Esophagus muscularis mucosa (tissue), 4 donors: ENCODE measurements at regions not wholly inside any gene's neighbourhood (a gene's known extent, or its start where the extent isn't known, plus 50 kb on each side); places are given as distances from the start of the nearest gene placed in this dataset.

Source experiments
- DNase-seq: peaks from one replicate; pipeline ENCODE4 v3.0.0-alpha.2; 2017; ENCODE audit errors: extremely low spot score
- H3K27ac ChIP-seq, 4 donors: fragments of 200-600 bp; sonication (generic); replicated peaks in 1 of 4; 1 replicate in 3 of 4; 2 replicates in 1 of 4; pipeline ENCODE4 v1.5.1; 2016 to 2019; ENCODE audit warnings: mild to moderate bottlenecking in 1 of 4
- H3K27me3 ChIP-seq, 4 donors: fragments of 200-600 bp; sonication (generic); one replicate each; pipeline versions ENCODE4 v1.5.1 to v1.6.0; 2016 to 2019
- H3K36me3 ChIP-seq, 4 donors: fragments of 200-600 bp; sonication (generic); one replicate each; pipeline ENCODE4 v1.5.1; 2016 to 2019
- H3K4me1 ChIP-seq, 4 donors: fragments of 200-600 bp; sonication (generic); one replicate each; pipeline ENCODE4 v1.5.1; 2016 to 2019
- H3K4me3 ChIP-seq, 4 donors: fragments of 200-600 bp; sonication (generic); 1 replicate in 2 of 4; 2 replicates in 2 of 4; pipeline ENCODE4 v1.5.1; 2016 to 2019; ENCODE audit warnings: mild to moderate bottlenecking in 4 of 4, moderate library complexity in 1 of 4
- H3K9me3 ChIP-seq, 4 donors: fragments of 200-600 bp; sonication (generic); 1 replicate in 3 of 4; 2 replicates in 1 of 4; pipeline ENCODE4 v1.5.1; 2016 to 2019
- EP300 ChIP-seq: sonication (generic); formaldehyde crosslinking; IDR thresholded peaks from one replicate; pipeline ENCODE4 v1.6.1; 2017; ENCODE audit warnings: antibody characterized with exemption
- POLR2A ChIP-seq: fragments of 450-650 bp; IDR thresholded peaks from one replicate; pipeline ENCODE4 v1.6.1; 2017; ENCODE audit warnings: antibody characterized with exemption, moderate library complexity, mild to moderate bottlenecking, low read depth
- POLR2AphosphoS5 ChIP-seq, 2 donors: sonication (generic); formaldehyde crosslinking; IDR thresholded peaks; one replicate each; pipeline ENCODE4 v1.6.1; 2017; ENCODE audit warnings: antibody characterized with exemption in 2 of 2
- WGBS: methylation state at CpG from one replicate; pipeline ENCODE4 v1.1.5; 2018; 5-methylcytosine and 5-hydroxymethylcytosine counted together
- intact Hi-C: fragments of 100-400 bp; cut with DNase I; formaldehyde crosslinking; loops from one replicate; pipeline ENCODE4 v1.15.1; 2023
- TF ChIP-seq, protein P1 (sequence below), 3 experiments: fragments of 200-600 bp in 2 of 3; fragments of 450-650 bp in 1 of 3; sonication (generic) in 2 of 3; IDR thresholded peaks; one replicate each; pipeline ENCODE4 v1.5.1; 2017 to 2019; ENCODE audit warnings: antibody characterized with exemption in 3 of 3, mild to moderate bottlenecking in 2 of 3, moderate library complexity in 1 of 3

DNA sequence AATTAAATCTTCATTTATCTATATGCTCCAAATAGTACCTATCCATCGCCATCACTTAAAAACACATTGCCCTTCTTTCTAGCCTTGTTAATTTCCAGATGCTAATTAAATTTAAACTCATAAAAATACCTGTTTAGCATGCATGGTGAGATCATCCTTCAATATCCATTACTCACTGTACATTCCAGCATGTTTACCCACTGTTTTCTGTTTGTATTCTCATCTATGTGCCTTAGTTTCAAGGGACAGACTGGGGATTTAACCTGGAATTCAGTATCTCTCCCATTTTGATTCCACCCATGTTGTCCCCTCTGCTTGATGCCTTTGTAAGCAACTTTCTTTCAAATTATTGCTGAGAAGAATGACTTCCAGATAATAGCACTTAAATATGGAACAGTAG lies 208.0 kb downstream of the SPTSSA start:
- intact Hi-C loops: no loop called here
- no peak for TF ChIP-seq POLR2AphosphoS5 (IDR thresholded peaks at IDR 0.05)
- TF ChIP-seq, protein P1, sequence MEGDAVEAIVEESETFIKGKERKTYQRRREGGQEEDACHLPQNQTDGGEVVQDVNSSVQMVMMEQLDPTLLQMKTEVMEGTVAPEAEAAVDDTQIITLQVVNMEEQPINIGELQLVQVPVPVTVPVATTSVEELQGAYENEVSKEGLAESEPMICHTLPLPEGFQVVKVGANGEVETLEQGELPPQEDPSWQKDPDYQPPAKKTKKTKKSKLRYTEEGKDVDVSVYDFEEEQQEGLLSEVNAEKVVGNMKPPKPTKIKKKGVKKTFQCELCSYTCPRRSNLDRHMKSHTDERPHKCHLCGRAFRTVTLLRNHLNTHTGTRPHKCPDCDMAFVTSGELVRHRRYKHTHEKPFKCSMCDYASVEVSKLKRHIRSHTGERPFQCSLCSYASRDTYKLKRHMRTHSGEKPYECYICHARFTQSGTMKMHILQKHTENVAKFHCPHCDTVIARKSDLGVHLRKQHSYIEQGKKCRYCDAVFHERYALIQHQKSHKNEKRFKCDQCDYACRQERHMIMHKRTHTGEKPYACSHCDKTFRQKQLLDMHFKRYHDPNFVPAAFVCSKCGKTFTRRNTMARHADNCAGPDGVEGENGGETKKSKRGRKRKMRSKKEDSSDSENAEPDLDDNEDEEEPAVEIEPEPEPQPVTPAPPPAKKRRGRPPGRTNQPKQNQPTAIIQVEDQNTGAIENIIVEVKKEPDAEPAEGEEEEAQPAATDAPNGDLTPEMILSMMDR (IDR thresholded peaks at IDR 0.05): no peak
- no peak for TF ChIP-seq POLR2A
- no peak for TF ChIP-seq EP300
- Histone ChIP-seq H3K4me1 (peaks cover 0 to 36% (median 15%) of the 10 kb centered on the region in 4 donors), H3K36me3 (no peaks in the 10 kb centered on the region), H3K27me3 (no peaks in the 10 kb centered on the region), H3K4me3 (no peak overlapping the region), H3K27ac (no peak overlapping the region), H3K9me3 (no peaks in the 10 kb centered on the region)
- 91% methylated on average over 1 of the region's 1 CpG for WGBS
- no peak for DNase-seq

DNA sequence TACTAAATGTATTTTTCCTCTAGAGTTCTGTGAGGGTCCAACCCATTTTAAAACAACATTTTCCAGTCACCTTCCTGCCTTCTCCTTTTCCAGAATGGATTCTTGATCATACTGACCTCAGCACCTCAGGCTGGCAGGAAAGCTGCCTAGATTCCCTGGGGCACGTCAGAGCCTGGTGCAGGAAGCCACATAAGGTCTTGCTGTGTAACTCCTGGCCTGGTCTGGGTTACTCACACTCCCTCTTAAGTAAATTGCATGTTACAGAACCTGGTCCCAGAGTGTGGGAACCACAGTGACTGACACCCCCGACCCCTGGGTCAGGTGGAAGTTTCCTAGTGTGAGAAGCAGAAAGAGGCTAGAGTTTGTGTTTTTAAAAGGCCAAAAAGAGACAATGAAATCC lies 209.8 kb downstream of the SPTSSA start:
- H3K27ac ChIP-seq: peak overlapping the region in 2 of 4 donors; percentile 8 to 21
- H3K4me3 ChIP-seq: no peak overlapping the region
- DNase-seq: peak; percentile 55
- peaks cover 0 to 30% (median 12%) of the 10 kb centered on the region in 4 donors for H3K4me1 ChIP-seq
- TF ChIP-seq POLR2AphosphoS5 (IDR thresholded peaks at IDR 0.05) (no peak), EP300 (no peak), POLR2A (no peak)
- TF ChIP-seq, protein P1 (IDR thresholded peaks at IDR 0.05): no peak
- H3K27me3 ChIP-seq: no peaks in the 10 kb centered on the region
- H3K9me3 ChIP-seq: peaks cover 0 to 5% (median 0%) of the 10 kb centered on the region in 4 donors
- 74% methylated on average over 2 of the region's 2 CpGs for WGBS
- intact Hi-C loops: no loop called here
- H3K36me3 ChIP-seq: no peaks in the 10 kb centered on the region

DNA sequence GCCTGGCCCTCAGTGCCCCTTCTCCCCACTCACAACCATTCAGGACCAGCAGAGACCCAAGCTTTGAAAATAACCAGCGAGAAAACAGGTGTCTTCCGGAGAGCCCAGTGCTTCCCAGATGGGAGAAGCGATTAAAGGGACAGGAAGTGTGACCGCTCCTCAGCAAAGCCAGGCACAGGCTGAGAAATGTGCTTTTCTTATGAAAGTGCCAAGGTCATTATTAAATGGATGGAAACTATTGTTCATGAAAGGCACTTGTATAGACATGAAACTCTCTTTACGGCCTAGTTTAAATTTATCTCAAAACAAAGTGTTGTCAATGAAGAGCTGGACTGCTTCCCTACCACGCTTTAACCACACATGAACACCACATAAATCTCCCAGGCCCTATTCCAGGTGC lies 210.4 kb downstream of the SPTSSA start:
- no peak for DNase-seq
- H3K27ac ChIP-seq: peak overlapping the region in 2 of 4 donors; percentile 8 to 21
- WGBS: 70% methylated on average over 6 of the region's 6 CpGs
- peak in 1 of 2 donors; percentile 16 for TF ChIP-seq POLR2AphosphoS5 (IDR thresholded peaks at IDR 0.05)
- TF ChIP-seq, protein P1 (IDR thresholded peaks at IDR 0.05): no peak
- H3K36me3 ChIP-seq: no peaks in the 10 kb centered on the region
- intact Hi-C loops: no loop called here
- H3K4me3 ChIP-seq: no peak overlapping the region
- H3K4me1 ChIP-seq: peaks cover 0 to 36% (median 12%) of the 10 kb centered on the region in 4 donors
- H3K27me3 ChIP-seq: no peaks in the 10 kb centered on the region
- peaks cover 0 to 5% (median 0%) of the 10 kb centered on the region in 4 donors for H3K9me3 ChIP-seq

DNA sequence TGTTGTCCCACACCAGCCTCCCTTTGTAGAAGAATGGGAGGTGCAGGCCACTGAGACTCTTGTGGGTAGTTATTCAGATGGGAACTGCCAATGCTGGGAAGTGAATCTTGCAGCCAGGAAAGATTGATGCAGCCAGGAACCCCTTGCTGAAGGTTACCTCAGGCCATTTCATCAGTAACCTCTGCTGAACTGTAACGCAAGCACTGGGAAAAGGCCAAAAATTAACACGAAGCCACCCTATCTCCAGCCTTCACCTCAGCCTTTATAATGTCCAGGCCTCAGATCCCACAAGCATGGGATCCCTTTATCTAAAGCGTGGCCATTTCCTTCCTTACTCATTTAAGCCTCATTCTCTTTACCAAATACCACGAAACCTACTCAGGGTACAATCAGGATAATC lies 211.1 kb downstream of the SPTSSA start:
- intact Hi-C loops: no loop called here
- no peaks in the 10 kb centered on the region for H3K36me3 ChIP-seq
- DNase-seq: peak; percentile 37
- TF ChIP-seq POLR2AphosphoS5 (IDR thresholded peaks at IDR 0.05): no peak
- no peak for TF ChIP-seq POLR2A
- TF ChIP-seq EP300: no peak
- TF ChIP-seq, protein P1 (IDR thresholded peaks at IDR 0.05): no peak
- no peak overlapping the region for H3K27ac ChIP-seq
- peaks cover 0 to 36% (median 12%) of the 10 kb centered on the region in 4 donors for H3K4me1 ChIP-seq
- H3K9me3 ChIP-seq: peaks cover 0 to 5% (median 0%) of the 10 kb centered on the region in 4 donors
- H3K27me3 ChIP-seq: no peaks in the 10 kb centered on the region
- WGBS: 79% methylated on average over 4 of the region's 4 CpGs
- H3K4me3 ChIP-seq: no peak overlapping the region

DNA sequence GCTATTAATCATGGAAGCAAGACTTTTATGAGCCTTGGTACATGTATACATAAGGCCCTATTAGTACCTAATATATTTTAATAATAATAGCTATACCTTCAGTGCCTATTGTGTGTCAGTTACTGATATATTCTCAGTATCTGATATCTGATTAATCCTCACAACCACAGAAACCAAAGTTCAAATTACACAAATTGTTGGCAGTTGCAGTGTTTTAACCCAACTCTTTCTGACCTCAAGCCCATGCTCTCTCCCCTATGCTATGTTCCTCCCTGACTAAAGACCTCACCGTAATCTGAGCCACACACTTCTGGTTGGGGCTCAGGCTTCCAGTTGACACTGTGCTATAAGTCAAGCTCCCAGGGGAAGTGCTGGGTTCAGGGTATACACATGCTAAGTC lies 214.4 kb downstream of the SPTSSA start:
- no peaks in the 10 kb centered on the region for H3K27me3 ChIP-seq
- peaks cover 0 to 35% (median 12%) of the 10 kb centered on the region in 4 donors for H3K4me1 ChIP-seq
- no peak overlapping the region for H3K4me3 ChIP-seq
- WGBS: 0% methylated on average over 1 of the region's 1 CpG
- H3K27ac ChIP-seq: peak overlapping the region in 1 of 4 donors; percentile 3
- TF ChIP-seq POLR2A: no peak
- TF ChIP-seq EP300: no peak
- TF ChIP-seq, protein P1 (IDR thresholded peaks at IDR 0.05): no peak
- no peak for TF ChIP-seq POLR2AphosphoS5 (IDR thresholded peaks at IDR 0.05)
- H3K9me3 ChIP-seq: peaks cover 0 to 5% (median 0%) of the 10 kb centered on the region in 4 donors
- peak; percentile 14 for DNase-seq
- no peaks in the 10 kb centered on the region for H3K36me3 ChIP-seq
- intact Hi-C loops: no loop called here
